Activated B cell treated with CpG ODN at 0.5 μM for 24 hours (primary cell): ENCODE measurements at regions not wholly inside any gene's neighbourhood (a gene's known extent, or its start where the extent isn't known, plus 50 kb on each side); places are given as distances from the start of the nearest gene placed in this dataset.

ENCODE experiments used
- ATAC-seq: fragments of 200-7000 bp; cut with Tn5 transposase; one replicate; pipeline ENCODE4 v1.10.0; 2021; ENCODE audit warnings: low read depth, mild to moderate bottlenecking, moderate library complexity
- CTCF ChIA-PET: fragments of 350-600 bp; sonication (Branson Sonifier 250); formaldehyde crosslinking; loops from one replicate; lab custom pipeline; 2021; ENCODE audit warnings: antibody characterized with exemption; lab: Charles Lee
- POLR2A ChIA-PET: fragments of 350-600 bp; sonication (Branson Sonifier 250); formaldehyde crosslinking; loops from one replicate; lab custom pipeline; 2021; ENCODE audit warnings: antibody characterized with exemption; lab: Charles Lee
- DNase-seq: peaks from one replicate; pipeline ENCODE4 v3.0.0; 2022
- H3K27ac Mint-ChIP-seq: one replicate; pipeline ENCODE4 v1.8.0; 2020; ENCODE audit warnings: mixed read lengths
- H3K27me3 Mint-ChIP-seq: one replicate; pipeline ENCODE4 v1.8.0; 2021; ENCODE audit warnings: mixed read lengths
- H3K36me3 Mint-ChIP-seq: one replicate; pipeline ENCODE4 v1.8.0; 2021; ENCODE audit warnings: low read depth, mixed read lengths
- H3K4me1 Mint-ChIP-seq: one replicate; pipeline ENCODE4 v1.8.0; 2021; ENCODE audit warnings: mixed read lengths
- H3K4me3 Mint-ChIP-seq: one replicate; pipeline ENCODE4 v1.8.0; 2020; ENCODE audit warnings: mild to moderate bottlenecking, mixed read lengths
- H3K9me3 Mint-ChIP-seq: one replicate; pipeline ENCODE4 v1.8.0; 2020; ENCODE audit warnings: mixed read lengths
- intact Hi-C: fragments of 100-400 bp; cut with micrococcal nuclease; formaldehyde crosslinking; loops from one replicate; pipeline ENCODE4 v1.15.1; 2024
- TF ChIP-seq, protein P1 (sequence below): fragments of 200-600 bp; IDR thresholded peaks from one replicate; pipeline ENCODE4 v1.8.0; 2022; ENCODE audit warnings: antibody characterized with exemption, mild to moderate bottlenecking

DNA sequence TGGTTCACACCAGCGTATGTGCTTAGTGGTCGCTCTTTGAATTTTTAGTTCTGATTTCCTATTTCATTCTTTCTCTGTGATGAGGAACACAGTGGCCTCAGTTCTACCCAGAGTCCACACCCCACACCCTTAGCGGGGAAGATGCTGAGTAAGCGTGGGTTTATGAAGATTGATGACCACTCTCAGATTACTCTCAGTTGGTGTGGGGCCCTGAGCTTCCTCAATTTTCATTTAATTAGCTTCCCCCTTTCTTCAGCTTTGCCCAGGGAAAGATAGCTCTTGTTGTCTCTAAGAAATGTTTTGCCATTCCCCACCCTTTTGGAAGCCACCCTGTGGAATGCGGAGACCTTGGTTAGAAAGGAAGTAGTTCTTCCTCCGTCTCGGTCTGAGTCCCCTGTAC lies 299.9 kb upstream of the PROX1 start:
- Mint-ChIP-seq H3K4me1 (no peaks in the 10 kb centered on the region), H3K27me3 (no peaks in the 10 kb centered on the region), H3K9me3 (no peaks in the 10 kb centered on the region), H3K4me3 (no peak overlapping the region), H3K27ac (no peak overlapping the region), H3K36me3 (no peaks in the 10 kb centered on the region)
- POLR2A ChIA-PET: no interaction called here
- DNase-seq (no peak), ATAC-seq (no peak)
- CTCF ChIA-PET: no interaction called here
- intact Hi-C loops: no loop called here
- TF ChIP-seq, protein P1, sequence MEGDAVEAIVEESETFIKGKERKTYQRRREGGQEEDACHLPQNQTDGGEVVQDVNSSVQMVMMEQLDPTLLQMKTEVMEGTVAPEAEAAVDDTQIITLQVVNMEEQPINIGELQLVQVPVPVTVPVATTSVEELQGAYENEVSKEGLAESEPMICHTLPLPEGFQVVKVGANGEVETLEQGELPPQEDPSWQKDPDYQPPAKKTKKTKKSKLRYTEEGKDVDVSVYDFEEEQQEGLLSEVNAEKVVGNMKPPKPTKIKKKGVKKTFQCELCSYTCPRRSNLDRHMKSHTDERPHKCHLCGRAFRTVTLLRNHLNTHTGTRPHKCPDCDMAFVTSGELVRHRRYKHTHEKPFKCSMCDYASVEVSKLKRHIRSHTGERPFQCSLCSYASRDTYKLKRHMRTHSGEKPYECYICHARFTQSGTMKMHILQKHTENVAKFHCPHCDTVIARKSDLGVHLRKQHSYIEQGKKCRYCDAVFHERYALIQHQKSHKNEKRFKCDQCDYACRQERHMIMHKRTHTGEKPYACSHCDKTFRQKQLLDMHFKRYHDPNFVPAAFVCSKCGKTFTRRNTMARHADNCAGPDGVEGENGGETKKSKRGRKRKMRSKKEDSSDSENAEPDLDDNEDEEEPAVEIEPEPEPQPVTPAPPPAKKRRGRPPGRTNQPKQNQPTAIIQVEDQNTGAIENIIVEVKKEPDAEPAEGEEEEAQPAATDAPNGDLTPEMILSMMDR: no peak

- no peak overlapping the region for H3K27ac Mint-ChIP-seq
- intact Hi-C loops: no loop called here
- no peaks in the 10 kb centered on the region for H3K9me3 Mint-ChIP-seq
- DNase-seq (no peak), ATAC-seq (no peak)
- POLR2A ChIA-PET: no interaction called here
- TF ChIP-seq, protein P1: no peak
- no peak overlapping the region for H3K4me3 Mint-ChIP-seq
- no peaks in the 10 kb centered on the region for H3K4me1 Mint-ChIP-seq
- no peaks in the 10 kb centered on the region for H3K36me3 Mint-ChIP-seq
- CTCF ChIA-PET: no interaction called here
- H3K27me3 Mint-ChIP-seq: no peaks in the 10 kb centered on the region
Observed at GRCh38 chr1:213688655-213689054, 299.1 kb upstream of the PROX1 start.

DNA sequence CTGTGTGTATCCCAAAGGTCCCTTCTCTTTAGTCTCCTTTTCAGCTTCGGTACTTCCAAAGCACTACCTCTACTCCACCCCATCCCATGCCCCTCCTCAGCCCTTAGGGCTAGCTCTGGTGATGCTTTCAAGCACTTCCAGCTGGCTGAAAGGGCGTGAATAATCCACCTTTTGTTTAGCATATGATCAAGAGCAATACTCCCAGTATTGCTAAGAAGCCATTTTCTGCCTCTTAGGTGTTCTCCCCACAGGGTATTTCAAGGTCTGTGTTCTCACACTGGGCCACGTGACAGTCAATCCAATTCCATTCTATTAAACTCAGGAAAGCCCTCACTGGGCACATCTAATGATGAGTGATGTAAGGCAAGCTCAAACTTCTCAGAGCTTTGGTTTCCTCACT lies 298.5 kb upstream of the PROX1 start:
- no peaks in the 10 kb centered on the region for H3K4me1 Mint-ChIP-seq
- no peak for ATAC-seq
- no peak overlapping the region for H3K4me3 Mint-ChIP-seq
- no peak for DNase-seq
- TF ChIP-seq, protein P1: no peak
- intact Hi-C loops: no loop called here
- no peak overlapping the region for H3K27ac Mint-ChIP-seq
- POLR2A ChIA-PET: no interaction called here
- CTCF ChIA-PET: no interaction called here
- H3K9me3 Mint-ChIP-seq: no peaks in the 10 kb centered on the region
- H3K27me3 Mint-ChIP-seq: no peaks in the 10 kb centered on the region
- no peaks in the 10 kb centered on the region for H3K36me3 Mint-ChIP-seq

DNA sequence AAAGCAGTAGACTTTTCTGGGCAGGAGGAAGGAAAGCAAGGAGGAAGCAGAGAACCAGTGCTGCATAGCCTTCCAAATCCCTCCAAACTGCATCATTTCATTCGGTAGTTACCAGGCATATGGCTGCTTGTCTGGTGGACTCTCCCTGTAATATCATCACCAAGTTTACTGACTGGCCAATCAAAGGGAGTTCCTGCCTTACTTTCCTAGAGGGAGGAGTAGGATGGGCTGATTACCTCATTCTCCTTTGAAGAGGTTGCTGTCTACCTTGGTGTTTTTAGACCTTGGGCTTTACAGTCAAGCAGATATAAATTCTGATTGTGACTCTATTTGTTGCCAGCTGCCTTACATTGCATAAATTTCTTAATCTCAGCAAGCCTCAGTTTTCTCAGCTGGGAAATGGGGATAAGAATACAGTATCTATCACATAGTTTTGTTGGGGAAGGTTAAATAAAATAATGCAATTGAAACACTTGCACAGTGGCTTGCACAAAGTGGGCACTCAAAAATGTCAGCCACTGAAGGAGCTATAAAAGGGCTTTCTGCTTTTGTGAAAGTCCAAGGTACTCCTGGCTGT lies 297.3 kb upstream of the PROX1 start:
- intact Hi-C loops: no loop called here
- no peak for DNase-seq
- no peak for ATAC-seq
- Mint-ChIP-seq H3K27ac (no peak overlapping the region), H3K4me1 (no peaks in the 10 kb centered on the region), H3K36me3 (no peaks in the 10 kb centered on the region), H3K27me3 (no peaks in the 10 kb centered on the region), H3K4me3 (no peak overlapping the region), H3K9me3 (no peaks in the 10 kb centered on the region)
- TF ChIP-seq, protein P1: no peak
- ChIA-PET CTCF (no interaction called here), POLR2A (no interaction called here)

DNA sequence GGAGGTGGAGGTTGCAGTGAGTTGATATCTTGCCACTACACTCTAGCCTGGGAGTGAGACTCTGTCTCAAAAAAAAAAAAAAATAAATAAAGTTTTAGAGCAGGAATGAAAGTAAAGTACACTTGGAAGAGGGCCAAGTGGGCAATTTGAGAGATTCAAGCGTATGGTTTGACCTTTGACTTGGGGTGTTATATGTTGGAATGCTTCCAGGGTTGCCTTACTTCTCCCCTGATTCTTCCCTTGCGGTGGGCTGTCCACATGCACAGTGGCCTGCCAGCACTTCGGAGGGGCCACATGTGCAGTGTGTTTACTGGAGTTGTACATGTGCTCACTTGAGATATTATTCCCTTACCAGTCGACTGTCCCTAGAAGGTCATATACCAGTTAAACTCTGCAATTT lies 295.5 kb upstream of the PROX1 start:
- H3K9me3 Mint-ChIP-seq: no peaks in the 10 kb centered on the region
- H3K36me3 Mint-ChIP-seq: no peaks in the 10 kb centered on the region
- no peak overlapping the region for H3K4me3 Mint-ChIP-seq
- no peak overlapping the region for H3K27ac Mint-ChIP-seq
- ATAC-seq: no peak
- no peaks in the 10 kb centered on the region for H3K27me3 Mint-ChIP-seq
- intact Hi-C loops: no loop called here
- ChIA-PET POLR2A (no interaction called here), CTCF (no interaction called here)
- no peaks in the 10 kb centered on the region for H3K4me1 Mint-ChIP-seq
- TF ChIP-seq, protein P1: no peak
- DNase-seq: no peak
